D341Med (cell line): ENCODE measurements at regions not wholly inside any gene's neighbourhood (a gene's known extent, or its start where the extent isn't known, plus 50 kb on each side); places are given as distances from the start of the nearest gene placed in this dataset.

Experiments used
- DNase-seq: peaks from one replicate; pipeline ENCODE4 v3.0.0; 2012; ENCODE audit warnings: low spot score

DNA sequence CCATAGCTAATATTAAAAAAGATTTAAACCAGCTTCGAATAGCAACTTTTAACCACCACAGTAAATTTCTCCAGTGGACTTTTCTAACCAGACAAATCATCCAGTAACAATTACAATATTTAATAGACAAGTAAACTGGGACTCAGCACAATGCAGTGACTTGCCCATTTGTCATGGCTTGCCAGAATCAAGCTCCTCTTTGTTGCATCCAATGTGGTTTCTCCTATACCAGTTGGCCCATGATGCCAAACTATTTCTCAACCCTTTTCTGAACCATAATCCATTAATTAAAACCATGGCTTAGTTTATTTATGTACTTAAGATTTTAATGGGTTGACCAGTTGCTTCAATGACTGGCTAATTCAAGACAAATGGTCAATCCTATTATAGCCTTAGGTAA, 64.4 kb downstream of the DIO2 start:
- DNase-seq, result no peak

DNA sequence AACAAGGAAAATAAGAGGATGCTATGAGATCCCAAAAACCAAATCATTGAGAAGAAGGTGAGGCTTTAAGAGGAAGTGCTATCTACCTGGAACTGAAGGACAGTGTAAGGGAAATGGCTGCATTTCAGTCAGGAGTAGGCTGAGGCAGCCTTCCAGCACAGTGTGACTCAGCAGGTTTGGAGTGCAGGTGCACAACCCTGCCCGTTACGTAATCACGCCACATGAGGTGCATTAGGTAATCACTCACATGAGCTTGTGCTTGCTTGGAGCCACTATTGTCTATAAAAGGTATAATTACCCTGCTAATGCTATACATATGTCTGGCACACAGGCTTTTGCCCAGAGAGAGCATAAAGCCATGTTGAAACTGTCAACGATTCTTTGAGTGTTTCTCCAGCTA, 74.9 kb downstream of the DIO2 start:
- DNase-seq, result no peak

DNA sequence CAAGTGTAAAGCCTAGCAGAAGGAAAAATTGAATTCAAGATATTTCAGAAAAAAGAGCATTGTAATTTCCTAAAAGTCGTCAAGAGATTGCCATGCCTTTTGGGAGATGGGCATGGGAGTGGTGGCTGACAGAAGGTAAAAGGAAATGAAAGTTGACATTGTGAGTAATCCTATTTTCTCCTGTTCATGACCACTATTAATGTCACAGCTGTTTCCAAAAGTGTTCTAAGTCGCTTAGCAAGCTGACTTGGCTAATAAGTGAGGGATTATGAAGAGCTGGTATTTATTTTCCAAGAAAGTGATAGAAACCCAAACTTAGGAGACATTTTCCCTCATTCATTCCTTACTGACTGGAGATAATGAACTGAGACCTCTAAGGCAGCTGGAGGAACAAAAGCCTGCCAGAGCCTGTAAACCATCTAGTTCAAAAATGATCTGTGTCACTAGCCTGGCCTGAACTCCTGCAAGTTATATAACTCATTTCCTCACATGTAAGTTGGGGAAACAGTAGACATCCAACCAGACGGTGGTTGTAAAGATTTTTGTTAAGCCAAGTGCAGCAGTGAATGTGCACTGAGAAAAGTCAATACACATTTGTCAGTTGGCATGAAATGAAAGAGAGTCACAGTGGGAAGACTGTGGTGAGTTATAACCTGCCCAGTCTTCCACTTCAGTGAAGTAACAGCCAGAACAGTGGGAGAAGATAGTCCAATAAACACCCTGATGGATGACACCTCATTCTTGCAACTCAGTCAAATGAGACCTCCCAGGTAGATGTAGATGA, 75.8 kb downstream of the DIO2 start:
- no peak for DNase-seq

DNA sequence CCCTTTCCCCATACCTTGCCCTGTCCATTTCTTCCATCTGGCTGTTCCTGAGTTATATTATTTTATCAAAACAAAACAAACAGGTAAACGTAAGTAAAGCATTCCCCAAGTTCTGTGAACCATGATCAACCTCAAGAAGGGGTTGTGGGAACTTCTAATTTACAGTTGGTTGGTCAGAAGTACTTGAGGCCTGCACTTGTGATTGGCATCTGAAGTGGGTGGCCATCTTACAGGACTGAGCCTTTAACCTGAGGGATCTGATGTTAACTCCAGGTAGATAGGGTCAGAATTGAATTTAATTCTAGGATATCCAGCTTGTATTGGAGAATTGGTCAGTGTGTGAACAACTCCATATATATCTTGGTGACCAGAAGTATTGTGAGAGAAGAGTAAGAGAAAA, 77.0 kb downstream of the DIO2 start:
- DNase-seq, result no peak

DNA sequence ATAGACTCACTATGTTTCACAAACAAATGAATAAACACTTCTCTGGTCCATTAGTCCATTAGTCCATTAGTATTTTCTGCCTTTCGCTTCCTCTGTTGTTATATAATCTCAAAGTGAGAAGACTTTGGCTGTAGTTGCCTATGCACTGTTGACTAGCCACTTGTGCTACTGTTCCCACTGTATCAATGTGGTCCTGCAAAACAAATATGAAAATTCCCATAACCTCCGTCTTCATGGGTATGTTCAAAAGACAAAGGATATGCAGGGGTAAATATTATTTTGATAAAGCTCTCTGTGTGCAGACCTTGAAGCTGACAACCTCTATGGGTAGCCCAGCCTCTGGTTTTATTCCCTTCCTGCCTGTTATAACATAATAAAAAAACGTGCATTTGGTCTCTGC, 77.8 kb downstream of the DIO2 start:
- DNase-seq, result no peak

DNA sequence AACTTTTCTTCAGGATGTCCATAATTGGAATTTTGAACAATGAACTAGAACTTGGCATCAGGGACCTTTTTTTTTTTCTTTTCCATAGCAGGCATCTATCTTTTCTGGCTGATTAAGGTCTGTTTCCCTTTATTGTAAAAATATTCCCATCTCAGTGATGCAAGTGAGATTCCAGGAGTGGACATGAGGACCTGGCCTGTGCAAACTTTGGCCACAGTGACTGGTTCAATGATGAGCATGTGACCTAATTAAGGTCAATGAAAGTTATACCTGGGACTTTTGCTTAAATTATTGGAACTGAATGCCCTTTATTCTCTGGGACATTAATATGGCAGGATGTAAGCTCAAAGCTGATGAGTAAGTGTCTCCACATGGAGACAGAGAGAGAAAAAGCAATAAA, 83.8 kb downstream of the DIO2 start:
- no peak for DNase-seq

DNA sequence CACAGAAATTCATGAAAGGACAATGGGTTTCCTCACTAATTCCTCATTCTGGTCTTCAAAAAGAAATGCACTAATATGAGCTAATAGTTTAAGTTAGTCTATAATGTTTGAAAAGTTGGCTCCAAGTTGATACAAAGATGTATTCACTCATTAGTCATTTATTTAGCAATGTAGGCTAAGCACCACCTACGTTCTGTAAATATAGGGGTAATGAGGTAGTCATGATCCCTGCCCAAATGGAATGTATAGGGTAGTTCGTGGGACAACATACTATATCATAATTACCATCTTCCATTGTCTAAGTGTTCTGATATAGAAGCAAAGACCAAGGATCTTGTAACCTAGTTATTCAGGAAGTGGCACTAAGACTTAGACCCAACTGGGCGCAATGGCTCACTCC, 86.5 kb downstream of the DIO2 start:
- DNase-seq, result no peak

DNA sequence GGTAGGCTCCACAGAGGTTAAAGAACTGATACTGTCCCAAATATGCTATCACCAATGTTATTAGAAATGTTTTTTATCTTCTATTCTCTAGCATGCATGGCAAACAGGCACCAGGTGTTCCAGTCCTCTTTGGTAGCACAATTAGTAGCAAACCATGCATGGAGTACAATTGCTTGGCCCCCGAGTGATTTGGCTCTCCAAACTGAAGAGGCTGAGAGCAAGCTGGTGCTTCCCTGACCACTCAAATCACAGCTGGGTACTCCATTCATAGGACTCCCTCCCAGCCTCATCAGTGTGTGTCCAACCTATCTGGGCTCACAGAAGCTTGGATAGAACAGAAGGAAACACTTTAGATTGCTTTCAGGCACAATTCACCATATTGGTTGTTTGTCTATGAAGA, 93.4 kb downstream of the DIO2 start:
- DNase-seq, result no peak

DNA sequence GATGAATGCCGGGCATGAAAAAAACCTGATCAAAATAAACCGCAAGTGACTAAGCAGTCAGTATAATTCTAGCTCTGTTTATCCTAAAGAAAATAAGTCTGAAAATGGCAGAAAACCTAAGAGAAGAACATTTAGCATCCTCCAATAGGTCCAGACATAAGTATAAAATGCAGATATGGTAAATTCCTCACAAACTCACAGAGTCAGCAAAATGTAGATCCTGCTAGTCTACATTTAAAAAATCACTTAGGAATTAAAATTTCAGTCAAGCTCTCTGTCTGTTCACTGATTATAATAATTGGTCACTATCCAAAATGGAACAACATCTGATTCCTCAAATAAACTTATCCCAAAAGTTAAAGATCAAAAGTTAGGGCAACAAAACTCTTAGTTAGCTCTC, 95.1 kb downstream of the DIO2 start:
- no peak for DNase-seq

DNA sequence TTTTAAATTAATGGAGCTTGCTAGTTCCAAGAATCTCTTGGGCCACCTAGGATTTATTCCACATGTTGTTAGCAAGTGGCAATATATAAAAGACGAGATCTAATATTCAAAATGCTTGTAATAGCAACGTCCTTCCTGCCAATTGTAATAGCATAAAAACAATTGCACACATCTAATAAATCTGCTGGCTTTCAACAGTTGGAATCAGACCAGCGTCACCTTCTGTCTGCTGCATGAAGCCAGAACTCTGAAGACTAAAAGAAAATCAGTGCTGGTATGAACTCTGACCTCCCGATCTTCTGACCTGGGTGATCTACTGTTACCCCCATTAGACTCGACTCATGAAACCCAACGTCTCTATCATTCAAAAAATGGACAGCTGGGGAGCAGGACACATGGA, 100.6 kb downstream of the DIO2 start:
- no peak for DNase-seq

DNA sequence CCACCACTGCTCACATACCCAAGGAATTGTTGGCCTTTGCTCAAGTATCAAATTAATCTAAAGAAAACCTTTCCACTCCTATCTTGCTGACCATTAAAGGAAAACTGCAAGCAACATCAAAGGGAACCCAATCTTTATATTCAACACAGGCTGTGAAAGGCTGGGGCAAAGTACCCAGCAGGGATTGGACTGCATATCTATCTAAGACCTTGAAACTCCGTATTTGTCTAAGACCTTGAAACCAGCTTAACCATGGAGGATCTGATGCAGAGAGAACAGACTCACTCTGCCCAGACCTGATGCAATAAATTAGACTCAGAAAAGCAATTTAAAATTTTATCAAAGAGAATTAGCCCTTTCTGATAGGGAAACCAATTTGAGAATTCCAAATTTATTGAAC, 102.2 kb downstream of the DIO2 start:
- DNase-seq, result no peak

DNA sequence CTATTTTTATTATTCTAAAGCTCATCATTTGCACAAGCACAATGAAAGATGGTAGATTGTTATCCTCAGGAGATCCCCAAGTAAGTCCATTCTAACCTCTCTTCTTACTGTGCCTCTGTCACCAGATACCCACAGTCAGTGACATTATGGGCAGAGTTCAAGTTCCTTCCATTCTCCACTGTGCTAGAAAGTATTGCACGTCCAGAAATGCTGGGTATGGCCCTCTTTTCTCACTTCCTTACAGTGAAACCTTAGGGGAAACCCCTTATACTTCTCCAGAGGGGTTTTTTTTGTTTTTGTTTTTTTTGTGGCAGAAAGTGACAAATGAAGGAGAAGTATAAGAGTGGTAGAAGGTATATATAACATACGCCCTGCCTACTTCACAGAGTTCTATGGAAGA, 102.9 kb downstream of the DIO2 start:
- DNase-seq, result no peak

DNA sequence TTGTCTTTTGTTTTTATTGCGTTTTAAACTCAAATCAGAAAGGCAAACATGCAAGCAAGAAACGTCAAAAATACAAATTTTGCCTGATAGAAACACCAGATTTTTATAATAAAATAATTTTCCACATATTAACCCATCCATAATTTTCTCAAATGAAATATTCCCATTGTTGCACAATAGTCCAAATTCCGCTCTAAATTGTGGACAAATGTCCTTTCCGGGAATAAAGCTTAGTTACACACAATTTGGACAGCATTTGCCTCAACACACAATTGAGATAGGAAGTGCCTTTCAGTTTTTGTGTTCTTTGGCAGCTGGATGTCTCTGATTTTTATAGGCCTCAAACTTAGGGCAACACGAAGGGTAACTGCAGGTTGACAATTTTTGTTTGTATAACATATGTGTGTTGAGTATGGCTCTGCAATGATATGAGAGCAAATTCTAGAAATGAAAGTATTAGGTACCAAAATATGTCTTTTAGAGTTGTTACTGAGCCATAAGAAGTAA, 105.8 kb downstream of the DIO2 start:
- DNase-seq, result no peak

DNA sequence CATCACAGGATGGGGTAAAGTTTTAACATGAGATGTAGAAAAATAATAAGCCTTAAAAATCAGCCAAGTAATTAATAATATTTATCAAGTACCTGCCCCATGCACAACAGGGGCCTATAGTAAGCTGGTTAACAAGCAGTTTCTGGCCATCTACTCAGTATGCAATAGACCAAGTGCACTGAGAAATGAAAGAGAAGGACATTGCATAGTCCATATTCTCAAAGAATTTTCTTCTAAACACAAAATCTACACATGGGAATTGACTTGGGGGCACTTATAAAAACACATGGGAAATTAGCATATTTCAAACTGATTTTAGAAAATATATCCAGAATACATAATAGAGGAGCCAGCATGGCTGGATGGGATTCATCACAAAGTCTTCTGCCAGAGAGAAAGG, 109.5 kb downstream of the DIO2 start:
- DNase-seq, result no peak

DNA sequence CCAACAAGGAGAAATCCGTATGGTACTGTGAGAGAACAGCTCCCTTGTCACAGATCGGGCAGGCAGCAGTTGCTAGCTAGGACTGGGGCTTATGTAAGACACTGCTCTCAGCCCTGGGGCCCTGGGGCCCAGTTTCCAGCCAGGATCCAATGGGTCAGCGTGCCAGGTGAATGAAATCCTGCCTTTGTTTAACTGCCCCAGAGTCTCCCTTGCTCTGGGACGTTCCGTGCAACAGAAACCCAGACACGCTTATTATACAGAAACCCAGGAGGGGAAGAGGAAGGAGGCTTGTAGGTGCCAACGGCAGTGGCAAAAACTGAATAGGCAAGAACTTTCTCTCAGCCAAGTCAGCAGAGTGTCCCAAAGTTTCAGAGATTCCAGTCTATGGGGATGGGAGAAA, 110.6 kb downstream of the DIO2 start:
- no peak for DNase-seq

DNA sequence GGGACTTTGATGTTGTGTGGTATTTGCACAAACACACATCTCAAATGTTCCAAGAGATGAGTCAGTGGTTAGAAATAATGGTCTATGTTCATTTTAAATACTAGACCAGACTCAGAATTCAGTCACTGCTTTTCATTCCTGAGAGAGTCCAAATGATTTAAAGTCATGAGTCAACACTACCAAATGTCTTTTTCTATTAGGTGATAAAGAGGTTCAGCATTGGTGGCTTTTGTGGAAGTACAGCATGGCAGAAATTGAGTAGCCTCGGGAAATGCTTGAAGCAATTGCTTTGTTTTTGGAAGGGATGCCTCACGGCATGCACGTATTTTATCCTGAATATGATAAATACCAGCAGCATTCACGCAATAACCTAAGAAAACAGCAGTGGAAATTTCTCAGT, 115.7 kb downstream of the DIO2 start:
- DNase-seq, result no peak

DNA sequence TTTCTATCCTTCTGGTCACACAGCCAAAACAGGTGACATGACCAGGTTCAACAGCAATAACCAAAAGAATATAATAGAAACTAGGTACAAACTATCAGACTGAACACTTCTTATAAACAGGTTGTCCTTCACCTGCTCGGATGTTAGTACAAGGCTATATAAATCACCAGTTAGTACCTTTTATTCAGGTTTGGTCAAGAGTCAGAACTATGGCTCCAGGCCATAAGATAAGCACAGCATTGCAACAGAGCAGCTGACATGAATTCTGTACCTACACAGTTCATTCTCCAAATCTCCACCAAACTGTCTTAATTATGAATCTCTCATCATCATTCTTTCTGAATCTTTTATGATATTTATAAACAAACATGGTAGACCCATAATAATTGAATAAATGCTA, 123.9 kb downstream of the DIO2 start:
- DNase-seq, result no peak

DNA sequence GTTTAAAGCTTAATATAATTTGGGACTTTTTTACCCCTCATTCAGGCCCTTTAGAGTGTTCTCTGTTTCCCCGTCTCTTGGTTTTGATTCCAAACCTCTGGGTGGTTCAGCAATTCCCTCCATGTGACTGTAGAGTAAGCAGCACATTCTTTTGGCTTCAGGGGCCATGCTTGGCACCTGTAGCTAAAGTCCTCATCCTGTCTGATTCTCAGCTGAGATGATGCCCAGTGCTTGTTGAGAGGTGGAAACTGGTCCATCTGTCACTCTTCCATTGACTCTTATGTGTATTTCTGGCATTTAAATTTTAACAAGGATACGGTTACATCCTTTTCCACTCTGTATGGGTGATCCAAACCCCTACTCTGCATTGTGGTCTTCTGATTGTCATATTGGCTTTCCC, 127.1 kb downstream of the DIO2 start:
- DNase-seq, result no peak

DNA sequence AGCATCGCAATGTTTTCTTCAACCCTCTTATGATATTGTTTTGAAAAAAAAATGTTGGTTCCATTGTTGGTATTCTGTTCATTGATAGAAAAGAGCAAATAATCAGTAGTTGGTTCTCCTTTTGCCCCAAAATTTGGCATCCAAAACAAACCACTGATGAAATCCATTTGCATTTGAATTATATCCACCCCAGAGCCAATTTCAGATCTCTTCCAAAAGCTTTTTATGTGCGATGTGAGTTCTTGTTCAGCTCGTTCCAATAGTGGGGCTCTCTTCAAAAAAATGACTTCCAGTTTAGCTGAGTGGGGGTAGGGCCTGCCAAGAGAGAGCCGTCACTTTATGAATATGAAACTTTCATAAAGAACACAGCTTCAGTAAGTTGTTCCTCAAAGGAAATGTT, 130.7 kb downstream of the DIO2 start:
- no peak for DNase-seq

DNA sequence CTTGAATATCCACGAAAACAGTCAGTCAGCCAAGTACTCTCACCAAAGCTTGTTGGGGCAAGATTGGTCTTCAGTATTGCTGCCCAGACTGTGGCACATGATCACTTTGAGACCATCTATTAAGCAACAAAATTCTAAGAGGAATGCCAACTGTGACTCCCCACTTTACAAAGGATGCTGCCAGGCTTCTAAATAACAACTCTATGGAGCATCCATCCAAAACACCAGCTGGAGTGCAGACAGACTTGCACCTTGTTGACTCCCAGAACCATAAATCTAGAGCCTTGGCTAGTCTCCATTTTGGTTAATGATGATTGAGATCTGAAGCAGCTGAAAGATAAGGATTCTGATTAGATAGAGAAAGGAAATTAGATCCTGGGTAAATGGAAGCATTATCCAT, 132.8 kb downstream of the DIO2 start:
- DNase-seq, result no peak

DNA sequence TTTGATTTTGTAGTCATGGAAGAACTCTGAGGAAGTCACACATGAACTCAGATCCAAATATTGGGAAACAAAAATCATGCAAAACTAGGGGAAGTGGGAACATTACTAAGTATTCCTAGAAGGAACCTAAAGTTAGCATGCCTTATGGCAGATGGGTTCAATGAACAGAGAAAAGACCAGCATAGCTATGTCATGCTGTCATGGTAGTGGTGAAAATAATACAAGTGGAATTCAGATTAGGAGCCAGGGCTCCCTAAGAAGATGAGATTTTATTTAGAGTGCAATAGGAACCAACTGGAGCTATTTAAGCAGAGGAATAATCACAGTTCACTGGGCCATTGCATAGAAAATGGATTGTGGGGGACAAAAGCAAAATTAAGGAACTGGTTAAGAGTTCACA, 134.0 kb downstream of the DIO2 start:
- DNase-seq, result no peak

DNA sequence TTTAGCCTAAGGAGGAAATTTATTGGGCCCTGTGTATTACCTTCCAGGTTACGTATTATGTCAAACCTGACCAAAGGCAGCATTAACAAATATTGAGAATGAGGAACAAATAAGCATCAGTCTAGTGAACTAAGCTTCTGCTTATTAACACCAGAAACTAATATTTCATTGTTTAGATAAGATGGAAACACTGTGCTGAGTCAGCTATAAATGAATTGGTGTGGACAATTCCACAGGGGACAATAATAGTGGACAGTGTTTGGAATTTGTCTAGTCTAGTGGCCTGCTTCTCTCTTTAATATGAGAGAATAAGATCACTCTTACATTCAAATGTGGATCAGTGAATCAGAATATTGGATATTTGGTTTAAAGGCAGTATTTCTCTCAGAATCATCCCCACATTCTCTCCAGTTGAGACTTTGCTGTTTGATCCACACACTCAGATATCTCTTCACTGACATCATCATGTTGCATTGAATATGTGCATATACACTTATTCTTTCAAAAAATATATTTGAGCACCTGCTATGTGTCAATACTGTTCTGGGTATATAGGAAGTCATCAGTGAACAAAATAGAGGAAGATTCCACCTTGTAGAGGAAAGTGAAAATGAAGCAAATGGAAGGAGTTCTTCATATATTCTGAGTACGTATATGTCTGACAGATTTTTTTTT, 136.3 kb downstream of the DIO2 start:
- DNase-seq, result no peak

DNA sequence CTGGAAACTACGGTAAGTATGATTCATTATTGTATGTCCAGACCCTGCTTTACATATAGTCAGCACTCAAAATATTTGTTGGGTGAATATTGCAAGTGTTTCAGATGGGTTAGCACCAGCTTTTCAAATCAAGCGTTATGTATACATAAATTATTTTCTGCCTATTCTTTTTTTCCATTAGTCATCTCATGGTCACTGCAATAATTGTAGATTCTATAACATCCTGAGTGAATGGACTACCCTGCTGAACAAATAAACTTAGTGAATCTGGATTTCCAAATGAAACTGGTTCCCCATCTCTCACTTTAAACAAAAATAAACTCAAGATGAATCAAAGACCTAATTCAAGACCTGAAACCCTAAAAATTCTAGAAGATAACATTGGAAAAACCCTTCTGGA, 152.3 kb downstream of the DIO2 start:
- no peak for DNase-seq

DNA sequence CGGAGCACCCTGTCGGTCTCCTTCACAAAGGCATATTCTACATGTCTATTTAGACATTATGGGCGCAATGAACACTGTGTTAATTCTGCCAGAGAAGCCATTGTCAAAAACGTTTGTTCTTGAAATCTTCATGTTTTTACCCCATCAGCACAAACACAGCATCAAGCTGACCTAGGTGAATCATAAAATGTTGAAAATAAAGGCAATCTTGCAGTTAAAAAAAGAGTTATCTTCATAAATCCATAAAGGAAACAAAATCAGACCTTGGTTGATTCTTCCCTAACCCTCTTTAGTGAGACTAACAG, 154.9 kb downstream of the DIO2 start:
- DNase-seq, result no peak
